22Rv1 (cell line): ENCODE measurements at regions not wholly inside any gene's neighbourhood (a gene's known extent, or its start where the extent isn't known, plus 50 kb on each side); places are given as distances from the start of the nearest gene placed in this dataset.

Experiments used
- ZFX ChIP-seq: fragments of 450-650 bp; IDR thresholded peaks from 2 replicates; pipeline ENCODE4 v1.6.1; 2017; ENCODE audit warnings: antibody characterized with exemption, borderline replicate concordance
- TF ChIP-seq, protein P1 (sequence below): fragments of 450-650 bp; IDR thresholded peaks from 2 replicates; pipeline ENCODE4 v1.5.1; 2017; ENCODE audit warnings: mild to moderate bottlenecking

GRCh38 chr16:26744430-26744829 is 322.3 kb upstream of the C16orf82 start:
- TF ChIP-seq, protein P1, sequence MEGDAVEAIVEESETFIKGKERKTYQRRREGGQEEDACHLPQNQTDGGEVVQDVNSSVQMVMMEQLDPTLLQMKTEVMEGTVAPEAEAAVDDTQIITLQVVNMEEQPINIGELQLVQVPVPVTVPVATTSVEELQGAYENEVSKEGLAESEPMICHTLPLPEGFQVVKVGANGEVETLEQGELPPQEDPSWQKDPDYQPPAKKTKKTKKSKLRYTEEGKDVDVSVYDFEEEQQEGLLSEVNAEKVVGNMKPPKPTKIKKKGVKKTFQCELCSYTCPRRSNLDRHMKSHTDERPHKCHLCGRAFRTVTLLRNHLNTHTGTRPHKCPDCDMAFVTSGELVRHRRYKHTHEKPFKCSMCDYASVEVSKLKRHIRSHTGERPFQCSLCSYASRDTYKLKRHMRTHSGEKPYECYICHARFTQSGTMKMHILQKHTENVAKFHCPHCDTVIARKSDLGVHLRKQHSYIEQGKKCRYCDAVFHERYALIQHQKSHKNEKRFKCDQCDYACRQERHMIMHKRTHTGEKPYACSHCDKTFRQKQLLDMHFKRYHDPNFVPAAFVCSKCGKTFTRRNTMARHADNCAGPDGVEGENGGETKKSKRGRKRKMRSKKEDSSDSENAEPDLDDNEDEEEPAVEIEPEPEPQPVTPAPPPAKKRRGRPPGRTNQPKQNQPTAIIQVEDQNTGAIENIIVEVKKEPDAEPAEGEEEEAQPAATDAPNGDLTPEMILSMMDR = no peak
- TF ChIP-seq ZFX = no peak
